ENCODE measurements at regions not wholly inside any gene's neighbourhood (a gene's known extent, or its start where the extent isn't known, plus 50 kb on each side); places are given as distances from the start of the nearest gene placed in this dataset.

GRCh38 chr4:20444599-20445337 lies 193.1 kb downstream of the SLIT2 start:
- Histone ChIP-seq H3K9ac (no peak overlapping the region), H2AFZ (no peak overlapping the region), H3K27ac (no peak overlapping the region), H3K4me2 (ENCODE audit: low read length) (no peak overlapping the region), H3K36me3 (ENCODE audit: control insufficient read depth, insufficient read depth, low read length) (no peaks in the 10 kb centered on the region), H3K27me3 (ENCODE audit: control insufficient read depth, insufficient read depth, low read length) (no peaks in the 10 kb centered on the region), H3K9me3 (ENCODE audit: control insufficient read depth, low read length) (no peaks in the 10 kb centered on the region), H3K4me1 (no peaks in the 10 kb centered on the region), H3K4me3 (ENCODE audit: low read depth, low read length) (no peak overlapping the region), H3K79me2 (no peaks in the 10 kb centered on the region)
- no peak for TF ChIP-seq CTCF (IDR thresholded peaks at IDR 0.05)

GRCh38 chr4:20445933-20446723 lies 194.4 kb downstream of the SLIT2 start:
- Histone ChIP-seq H3K4me3 (ENCODE audit: low read depth, low read length) (no peak overlapping the region), H3K9me3 (ENCODE audit: control insufficient read depth, low read length) (no peaks in the 10 kb centered on the region), H3K27me3 (ENCODE audit: control insufficient read depth, insufficient read depth, low read length) (no peaks in the 10 kb centered on the region), H3K27ac (no peak overlapping the region), H3K4me2 (ENCODE audit: low read length) (no peak overlapping the region), H3K36me3 (ENCODE audit: control insufficient read depth, insufficient read depth, low read length) (no peaks in the 10 kb centered on the region), H3K79me2 (no peaks in the 10 kb centered on the region), H3K4me1 (no peaks in the 10 kb centered on the region), H2AFZ (no peak overlapping the region), H3K9ac (no peak overlapping the region)
- TF ChIP-seq CTCF (IDR thresholded peaks at IDR 0.05) = no peak

GRCh38 chr4:20447103-20447502 lies 195.4 kb downstream of the SLIT2 start:
- no peaks in the 10 kb centered on the region for H3K27me3 ChIP-seq (ENCODE audit: control insufficient read depth, insufficient read depth, low read length)
- H3K79me2 ChIP-seq = no peaks in the 10 kb centered on the region
- no peaks in the 10 kb centered on the region for H3K4me1 ChIP-seq
- no peak overlapping the region for H3K4me3 ChIP-seq (ENCODE audit: low read depth, low read length)
- H3K27ac ChIP-seq = no peak overlapping the region
- no peak overlapping the region for H2AFZ ChIP-seq
- no peaks in the 10 kb centered on the region for H3K36me3 ChIP-seq (ENCODE audit: control insufficient read depth, insufficient read depth, low read length)
- H3K9ac ChIP-seq = no peak overlapping the region
- no peaks in the 10 kb centered on the region for H3K9me3 ChIP-seq (ENCODE audit: control insufficient read depth, low read length)
- no peak for TF ChIP-seq CTCF (IDR thresholded peaks at IDR 0.05)
- H3K4me2 ChIP-seq (ENCODE audit: low read length) = no peak overlapping the region

- Histone ChIP-seq H3K27ac (no peak overlapping the region), H3K36me3 (ENCODE audit: control insufficient read depth, insufficient read depth, low read length) (no peaks in the 10 kb centered on the region), H3K27me3 (ENCODE audit: control insufficient read depth, insufficient read depth, low read length) (no peaks in the 10 kb centered on the region), H3K9me3 (ENCODE audit: control insufficient read depth, low read length) (no peaks in the 10 kb centered on the region), H3K4me3 (ENCODE audit: low read depth, low read length) (no peak overlapping the region), H3K4me2 (ENCODE audit: low read length) (no peak overlapping the region), H3K4me1 (no peaks in the 10 kb centered on the region), H2AFZ (no peak overlapping the region), H3K79me2 (no peaks in the 10 kb centered on the region), H3K9ac (no peak overlapping the region)
- no peak for TF ChIP-seq CTCF (IDR thresholded peaks at IDR 0.05)
These were observed 200.3 kb downstream of the SLIT2 start for GRCh38 chr4:20451986-20452385.

All from parathyroid adenoma (tissue), 2 donors.